ENCODE measurements at regions not wholly inside any gene's neighbourhood (a gene's known extent, or its start where the extent isn't known, plus 50 kb on each side); places are given as distances from the start of the nearest gene placed in this dataset.

GRCh38 chr20:2223558-2224367, 72.0 kb upstream of the TGM3 start:
- TF ChIP-seq CTCF (optimal IDR thresholded peaks at IDR 0.05 in 1 of 3, IDR thresholded peaks at IDR 0.05 in 1 of 3, conservative IDR thresholded peaks at IDR 0.05 in 1 of 3; ENCODE audit: extremely low read depth in 1 of 3, insufficient read depth in 2 of 3, low read length in 3 of 3) (no peak), EZH2 (IDR thresholded peaks at IDR 0.05; ENCODE audit: low read length) (no peak)

All from keratinocyte (primary cell).